GM13977 (cell line): ENCODE measurements at regions not wholly inside any gene's neighbourhood (a gene's known extent, or its start where the extent isn't known, plus 50 kb on each side); places are given as distances from the start of the nearest gene placed in this dataset.
"Not testable (repeated sequence)": the region's sequence is repeated elsewhere in the genome, so short reads cannot be mapped to it uniquely, and the experiment has no call there.

Source experiments
- DNase-seq: peaks from one replicate; pipeline ENCODE4 v3.0.0; 2012; ENCODE audit warnings: low spot score
- in situ Hi-C: fragments of 300-500 bp; cut with MboI; formaldehyde crosslinking; loops from one replicate; pipeline ENCODE4 v1.12.0; 2022; ENCODE audit warnings: low sequenced_read_pairs, low pct_unique_long_range_greater_than_20kb, mixed read lengths, inconsistent platforms; ENCODE audit not compliant: unreplicated experiment
- TF ChIP-seq, protein P1 (sequence below): IDR thresholded peaks from 2 replicates; pipeline ENCODE4 v1.5.1; 2012; ENCODE audit warnings: mild to moderate bottlenecking, control low read depth; ENCODE audit not compliant: insufficient read depth; ENCODE audit errors: extremely low read depth, missing control alignments

DNA sequence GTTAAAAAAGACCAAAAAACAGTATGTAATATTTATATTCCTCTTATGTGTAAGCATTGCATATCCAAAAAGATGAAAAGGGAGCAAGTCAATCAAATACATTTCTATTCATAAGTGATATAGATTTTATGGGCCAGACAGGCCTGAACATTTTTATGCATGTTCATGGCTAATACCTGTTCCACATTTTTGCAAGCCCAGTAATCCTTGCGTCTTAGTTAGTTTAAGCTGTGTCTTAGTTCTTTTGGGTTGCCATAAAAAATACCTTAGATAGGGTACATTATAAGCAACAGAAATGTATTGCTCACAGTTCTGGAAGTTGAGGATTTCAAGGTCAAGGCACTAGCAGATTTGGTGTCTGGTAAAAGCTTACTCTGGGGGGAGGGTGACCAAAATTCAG, 342.1 kb downstream of the TAF11L14 start:
- DNase-seq: no peak
- in situ Hi-C loops: no loop called here
- TF ChIP-seq, protein P1, sequence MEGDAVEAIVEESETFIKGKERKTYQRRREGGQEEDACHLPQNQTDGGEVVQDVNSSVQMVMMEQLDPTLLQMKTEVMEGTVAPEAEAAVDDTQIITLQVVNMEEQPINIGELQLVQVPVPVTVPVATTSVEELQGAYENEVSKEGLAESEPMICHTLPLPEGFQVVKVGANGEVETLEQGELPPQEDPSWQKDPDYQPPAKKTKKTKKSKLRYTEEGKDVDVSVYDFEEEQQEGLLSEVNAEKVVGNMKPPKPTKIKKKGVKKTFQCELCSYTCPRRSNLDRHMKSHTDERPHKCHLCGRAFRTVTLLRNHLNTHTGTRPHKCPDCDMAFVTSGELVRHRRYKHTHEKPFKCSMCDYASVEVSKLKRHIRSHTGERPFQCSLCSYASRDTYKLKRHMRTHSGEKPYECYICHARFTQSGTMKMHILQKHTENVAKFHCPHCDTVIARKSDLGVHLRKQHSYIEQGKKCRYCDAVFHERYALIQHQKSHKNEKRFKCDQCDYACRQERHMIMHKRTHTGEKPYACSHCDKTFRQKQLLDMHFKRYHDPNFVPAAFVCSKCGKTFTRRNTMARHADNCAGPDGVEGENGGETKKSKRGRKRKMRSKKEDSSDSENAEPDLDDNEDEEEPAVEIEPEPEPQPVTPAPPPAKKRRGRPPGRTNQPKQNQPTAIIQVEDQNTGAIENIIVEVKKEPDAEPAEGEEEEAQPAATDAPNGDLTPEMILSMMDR: no peak

DNA sequence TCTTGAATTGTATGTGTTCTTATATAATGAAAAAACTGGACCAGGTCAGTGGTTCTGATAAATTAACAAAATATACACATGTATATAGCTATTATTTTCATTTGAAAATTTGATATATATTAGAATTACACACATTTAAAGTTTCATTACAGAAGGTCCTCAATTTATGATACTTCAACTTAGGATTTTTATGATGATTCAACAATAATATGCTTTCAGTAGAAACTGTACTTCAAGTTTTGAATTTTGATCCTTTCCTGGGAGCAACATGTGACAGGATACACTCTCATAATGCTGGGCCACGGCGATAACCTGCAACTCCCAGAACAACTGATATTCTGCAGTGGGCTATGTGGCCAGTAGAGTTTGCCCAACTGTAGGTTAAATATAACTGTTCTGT, 344.7 kb downstream of the TAF11L14 start:
- no peak for DNase-seq
- in situ Hi-C loops: no loop called here
- TF ChIP-seq, protein P1: no peak

DNA sequence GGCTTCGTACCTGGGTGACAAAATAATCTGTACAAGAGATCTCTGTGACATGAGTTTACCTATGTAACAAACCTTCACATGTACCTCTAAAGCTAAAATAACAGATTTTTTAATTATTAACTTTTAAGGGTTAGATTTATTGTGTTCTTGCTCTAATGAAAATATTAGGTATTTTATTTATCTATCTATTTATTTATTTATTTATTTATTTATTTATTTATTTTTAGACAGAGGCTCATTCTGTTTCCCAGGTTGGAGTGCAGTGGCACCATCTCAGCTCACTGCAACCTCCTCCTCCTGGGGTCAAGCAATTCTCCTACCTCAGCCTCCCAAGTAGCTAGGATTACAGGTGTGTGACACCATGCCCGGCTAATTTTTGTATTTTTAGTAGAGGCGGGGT, 348.4 kb downstream of the TAF11L14 start:
- DNase-seq, in situ Hi-C loops: not testable (repeated sequence)

DNA sequence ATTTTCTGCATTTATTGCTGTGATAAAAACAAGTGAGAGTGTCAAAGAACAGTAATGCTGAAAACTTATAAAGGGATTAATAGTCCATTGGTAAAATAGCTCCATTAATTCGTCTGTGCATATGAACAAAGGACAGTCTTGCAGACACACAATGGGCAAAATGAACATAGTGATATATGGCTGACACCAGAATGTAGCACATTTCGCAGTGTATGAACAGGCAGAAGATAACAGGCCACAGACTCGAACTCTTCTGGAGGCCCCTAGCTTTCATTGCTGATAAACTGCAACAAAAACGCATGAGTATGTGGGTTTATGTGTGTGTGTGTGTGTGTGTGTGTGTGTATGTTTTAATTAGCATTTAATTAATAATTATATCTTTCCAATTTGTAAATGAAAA, 354.8 kb downstream of the TAF11L14 start:
- in situ Hi-C loops: no loop called here
- no peak for DNase-seq
- TF ChIP-seq, protein P1: no peak

DNA sequence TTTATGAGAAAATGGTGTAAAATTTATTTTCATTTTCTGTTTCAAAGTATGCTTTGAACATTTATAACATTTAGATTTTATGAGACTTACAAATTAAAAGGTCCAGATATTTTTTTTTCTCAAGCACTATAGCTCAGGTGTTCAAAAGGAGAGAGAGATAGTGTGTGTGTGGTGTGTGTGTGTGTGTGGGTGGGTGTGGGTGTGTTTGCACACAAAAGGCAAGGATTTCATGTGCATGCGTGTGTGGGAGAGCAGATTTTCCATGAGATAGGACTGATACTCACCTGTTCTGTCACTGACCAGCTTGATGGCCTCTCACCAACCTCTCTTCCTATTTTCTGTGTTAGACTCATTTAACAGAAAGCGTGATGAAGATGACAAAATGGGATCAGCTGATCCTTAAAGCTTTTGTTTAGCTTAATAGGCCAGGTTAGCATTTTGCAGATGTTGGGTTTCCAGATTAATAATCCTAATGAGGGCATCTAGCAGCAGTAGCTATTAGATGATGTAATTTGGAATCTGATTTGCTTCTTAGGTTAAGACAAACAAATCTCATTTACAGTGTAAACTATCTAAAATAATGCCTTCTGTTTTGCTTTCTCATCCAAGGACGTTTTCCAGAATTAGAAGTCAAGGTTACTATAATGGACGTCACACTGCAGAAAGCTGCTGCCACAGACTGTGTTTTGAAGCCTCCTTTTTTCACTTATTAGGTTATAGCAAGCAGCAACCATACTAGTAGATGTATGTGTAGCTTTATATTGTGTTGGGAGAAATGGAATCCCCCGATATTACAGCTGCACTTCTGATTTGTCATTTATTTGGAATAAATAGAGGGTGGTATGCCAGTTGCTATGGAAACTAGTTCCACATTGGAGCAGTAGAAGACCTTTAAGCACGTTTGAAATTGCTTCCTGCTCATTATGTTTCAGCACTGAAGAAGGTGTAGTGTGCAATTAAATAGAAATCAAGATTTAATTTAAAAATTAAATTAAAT, 355.6 kb downstream of the TAF11L14 start:
- TF ChIP-seq, protein P1: no peak
- DNase-seq: no peak
- in situ Hi-C loops: no loop called here

DNA sequence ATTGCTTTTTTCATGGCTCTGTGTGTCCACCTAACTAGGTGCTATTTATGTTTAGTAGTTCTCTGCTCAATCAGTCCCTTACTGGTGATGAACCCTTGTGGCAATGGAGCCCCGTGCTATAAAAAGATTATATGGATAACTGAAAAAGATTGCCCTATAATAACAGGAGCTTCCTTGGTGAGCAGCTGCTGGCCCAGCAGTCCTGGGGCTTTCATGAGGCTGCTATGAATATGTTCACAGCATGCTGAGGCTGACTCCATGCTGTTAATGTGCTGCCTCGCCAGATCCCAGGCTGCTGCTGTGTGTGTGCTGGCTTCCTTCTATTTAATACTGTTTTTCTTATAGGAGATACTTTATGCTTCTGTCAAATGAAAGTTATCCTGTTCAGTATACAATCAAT, 357.5 kb downstream of the TAF11L14 start:
- in situ Hi-C loops: no loop called here
- TF ChIP-seq, protein P1: no peak
- DNase-seq: no peak

DNA sequence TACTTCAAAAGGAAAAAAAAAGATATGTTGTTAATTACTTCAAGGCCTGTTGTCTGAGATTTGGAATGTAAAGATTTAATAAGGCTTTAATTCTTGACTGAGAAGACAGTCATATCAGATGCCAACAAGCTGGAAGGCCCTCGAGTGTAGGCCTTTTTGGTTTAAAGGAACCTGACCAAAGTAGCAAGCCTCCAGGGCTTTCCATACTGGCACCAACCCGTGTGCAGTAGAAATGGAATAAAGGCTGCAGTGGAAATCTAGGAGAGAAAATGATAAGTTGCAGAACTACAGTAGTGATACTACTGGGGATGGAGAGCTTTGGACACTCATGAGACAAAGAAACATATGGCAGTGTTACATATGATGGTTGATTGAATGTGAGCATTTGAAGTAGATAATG, 358.0 kb downstream of the TAF11L14 start:
- no peak for DNase-seq
- TF ChIP-seq, protein P1: no peak
- in situ Hi-C loops: no loop called here
